CD4-positive, alpha-beta T cell treated with Interleukin-4 for 4 hours (primary cell): ENCODE measurements at regions not wholly inside any gene's neighbourhood (a gene's known extent, or its start where the extent isn't known, plus 50 kb on each side); places are given as distances from the start of the nearest gene placed in this dataset.
"Not testable (repeated sequence)": the region's sequence is repeated elsewhere in the genome, so short reads cannot be mapped to it uniquely, and the experiment has no call there.

Source experiments
- DNase-seq: peaks from one replicate; pipeline ENCODE4 v3.0.0-alpha.2; 2020

GRCh38 chr4:31199644-31200043 lies 479.5 kb downstream of the PCDH7 start:
- no peak for DNase-seq

DNA sequence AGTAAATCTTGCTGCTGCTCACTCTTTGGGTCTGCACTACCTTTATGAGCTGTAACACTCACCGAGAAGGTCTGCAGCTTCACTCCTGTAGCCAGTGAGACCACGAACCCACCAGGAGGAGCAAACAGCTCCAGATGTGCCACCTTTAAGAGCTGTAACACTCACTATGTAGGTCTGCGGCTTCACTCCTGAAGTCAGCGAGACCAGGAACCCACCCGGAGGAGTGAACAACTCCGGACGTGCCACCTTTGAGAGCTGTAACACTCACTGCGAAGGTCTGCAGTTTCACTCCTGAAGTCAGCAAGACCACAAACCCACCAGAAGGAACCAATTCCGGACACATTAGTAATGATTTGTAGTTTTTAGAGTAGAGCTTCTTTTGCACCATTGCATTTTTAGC lies 481.9 kb downstream of the PCDH7 start:
- not testable (repeated sequence) for DNase-seq

DNA sequence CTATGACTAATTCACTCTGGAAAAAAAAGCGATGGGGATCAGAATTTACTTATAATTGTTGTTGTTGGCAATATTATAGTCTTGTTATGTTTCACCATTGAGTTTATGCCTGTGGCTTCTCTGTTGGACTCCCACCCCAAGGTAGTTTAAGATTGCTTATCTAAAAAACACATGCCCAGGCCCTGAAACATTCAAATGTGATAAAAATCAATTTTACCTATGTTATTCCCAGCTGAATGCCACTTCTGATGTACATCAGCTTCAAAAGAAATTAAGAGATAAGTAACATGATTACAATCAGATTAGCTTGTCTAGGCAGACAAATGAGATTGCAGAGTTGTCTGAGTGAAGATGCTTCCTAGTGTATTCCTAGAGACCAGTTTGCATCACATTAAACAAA lies 484.7 kb downstream of the PCDH7 start:
- DNase-seq, result no peak

GRCh38 chr4:31220921-31221320 lies 500.8 kb downstream of the PCDH7 start:
- no peak for DNase-seq

- no peak for DNase-seq
Measured at GRCh38 chr4:31228068-31228467, 507.9 kb downstream of the PCDH7 start.

DNA sequence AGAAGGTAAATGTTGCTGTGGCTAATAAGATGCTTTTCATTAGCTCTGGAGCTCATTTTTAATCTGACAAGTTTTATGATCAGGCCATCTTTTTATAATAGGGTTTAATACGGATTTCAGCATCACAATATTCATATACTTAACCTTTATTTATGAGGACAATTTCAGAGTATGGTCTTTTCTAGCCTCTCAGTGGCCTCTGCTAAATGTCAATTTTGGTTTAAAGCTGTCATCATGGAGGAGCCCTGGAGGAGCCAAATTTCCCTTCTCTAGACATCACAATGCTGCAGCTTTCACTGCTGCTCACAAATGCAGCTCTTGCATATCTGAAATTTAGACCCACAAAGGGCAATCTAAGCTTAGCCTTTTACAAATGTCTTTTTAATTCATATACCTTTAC lies 510.4 kb downstream of the PCDH7 start:
- DNase-seq, result no peak

DNA sequence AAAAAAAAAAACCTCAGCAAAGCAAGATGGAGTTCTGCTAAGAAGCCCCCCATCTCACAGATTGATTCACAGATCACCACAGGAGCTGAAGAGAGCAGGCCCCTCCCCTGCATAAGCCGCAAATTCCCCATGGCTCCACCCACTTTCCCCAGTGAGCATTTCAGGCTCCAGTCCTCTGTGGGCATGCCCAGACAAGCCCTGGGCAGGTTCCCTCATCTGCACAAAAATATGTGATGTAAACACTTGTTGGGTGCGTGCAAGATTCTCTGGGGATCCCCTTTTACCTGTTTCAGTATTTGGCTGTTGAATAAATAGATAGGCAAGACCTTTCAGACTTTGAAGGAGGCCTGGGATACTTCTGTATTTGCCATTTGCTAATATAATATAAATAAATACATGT lies 514.3 kb downstream of the PCDH7 start:
- DNase-seq, result no peak

DNA sequence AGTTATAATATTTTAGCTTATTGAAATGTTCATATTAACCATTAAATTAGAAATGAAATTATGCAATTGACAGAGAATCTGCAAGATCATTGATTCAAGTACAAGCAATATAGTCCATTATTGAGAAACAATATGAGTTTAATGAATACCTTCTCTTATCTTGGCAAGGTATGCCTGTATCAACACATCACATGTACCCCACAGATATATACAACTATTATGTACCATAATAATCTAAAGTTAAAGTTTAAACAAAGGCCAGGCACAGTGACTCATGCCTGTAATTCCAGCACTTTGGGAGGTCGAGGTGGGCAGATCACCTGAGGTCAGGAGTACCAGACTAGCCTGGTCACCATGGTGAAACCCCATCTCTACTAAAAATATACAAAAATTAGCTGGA lies 514.7 kb downstream of the PCDH7 start:
- no peak for DNase-seq

DNA sequence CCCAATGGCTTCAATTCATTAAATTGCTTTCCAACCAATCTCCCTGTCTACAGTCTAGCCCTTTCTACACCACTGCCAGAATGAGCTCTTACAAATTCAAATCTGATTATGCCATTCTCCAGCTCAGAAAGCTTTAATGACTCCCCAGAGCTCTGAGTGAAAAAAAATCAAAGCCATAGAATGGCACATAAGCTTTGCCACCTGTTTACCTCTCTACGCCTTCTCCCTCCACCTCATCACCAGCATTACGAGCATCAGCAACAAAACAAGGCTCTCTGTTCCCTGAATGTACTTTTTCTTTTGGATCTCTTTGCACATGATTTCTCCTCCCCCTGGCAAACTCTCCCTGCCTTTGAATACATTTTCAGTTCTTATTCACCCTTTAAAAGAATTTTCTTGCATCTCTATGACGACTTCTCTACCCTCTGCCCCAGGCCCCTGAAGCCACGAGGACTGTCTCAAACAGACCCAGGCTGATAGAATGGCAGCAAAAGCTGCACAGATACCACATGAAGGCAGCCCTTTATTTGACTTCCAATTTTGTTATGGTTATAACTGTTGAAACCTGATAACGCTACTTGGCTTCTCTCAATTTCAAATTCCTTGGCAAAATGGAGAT lies 516.0 kb downstream of the PCDH7 start:
- DNase-seq, result no peak

GRCh38 chr4:31236639-31237173 lies 516.5 kb downstream of the PCDH7 start:
- no peak for DNase-seq

DNA sequence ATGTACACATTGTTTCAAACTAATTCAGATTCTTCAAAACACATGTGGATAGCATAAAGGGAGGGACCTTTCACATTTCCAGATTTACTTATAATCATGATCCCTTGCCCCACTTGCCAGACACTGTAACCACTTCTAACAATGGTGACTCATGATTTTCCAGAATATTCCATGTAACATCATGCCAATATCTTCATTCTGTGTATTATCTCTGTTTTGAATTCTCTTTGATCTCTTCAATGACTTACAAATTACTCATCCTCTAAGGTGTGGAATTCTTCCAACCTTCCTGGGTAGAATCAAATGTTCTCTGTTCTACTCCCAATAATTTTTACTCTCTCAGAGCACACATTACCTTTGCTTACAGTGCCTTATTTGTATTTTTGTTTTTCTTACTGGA lies 517.1 kb downstream of the PCDH7 start:
- no peak for DNase-seq

DNA sequence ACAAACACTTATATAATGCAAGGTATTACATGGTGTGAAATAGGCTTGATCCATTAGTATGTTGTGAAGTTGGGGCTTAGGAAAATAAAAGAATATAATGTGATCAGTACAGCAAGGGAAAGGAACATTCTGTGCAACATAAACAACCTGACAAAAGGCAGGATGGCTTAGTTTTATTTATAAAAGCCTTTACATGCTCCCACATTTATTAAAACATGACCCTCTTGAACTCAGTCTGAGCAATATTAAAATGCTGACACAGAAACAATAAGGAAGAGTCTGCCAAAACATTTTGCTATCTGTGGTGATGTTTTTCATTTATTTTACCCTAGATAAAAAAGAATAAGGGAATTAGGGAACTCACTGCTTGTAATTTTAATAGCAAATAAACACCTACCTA lies 519.7 kb downstream of the PCDH7 start:
- no peak for DNase-seq

DNA sequence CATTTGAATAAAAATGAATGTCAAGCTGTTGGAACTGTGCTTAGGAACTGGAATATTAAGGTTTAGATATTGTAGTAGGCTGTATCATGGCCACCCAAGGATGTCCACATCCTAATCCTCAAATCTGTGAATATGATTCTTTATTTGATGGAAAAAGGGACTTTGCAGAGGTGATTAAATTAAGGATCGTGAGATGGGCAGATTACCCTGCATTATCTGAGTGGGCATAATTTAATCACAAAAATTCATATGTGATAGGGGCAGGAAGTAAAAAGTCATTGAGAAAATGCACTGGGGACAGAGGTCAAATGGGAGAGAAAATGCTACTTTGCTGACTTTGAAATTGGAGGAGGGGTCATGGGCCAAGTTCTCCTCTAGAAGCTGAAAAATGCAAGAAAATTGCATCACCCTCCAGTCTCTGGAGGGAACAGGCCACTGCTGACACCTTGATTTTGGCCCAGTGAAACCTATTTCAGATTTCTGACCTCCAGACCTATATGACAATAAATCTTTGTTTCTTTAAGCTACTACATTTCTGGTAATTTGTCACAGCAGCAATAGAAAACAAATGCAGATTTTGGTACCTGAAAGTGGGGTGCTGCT lies 521.4 kb downstream of the PCDH7 start:
- no peak for DNase-seq

DNA sequence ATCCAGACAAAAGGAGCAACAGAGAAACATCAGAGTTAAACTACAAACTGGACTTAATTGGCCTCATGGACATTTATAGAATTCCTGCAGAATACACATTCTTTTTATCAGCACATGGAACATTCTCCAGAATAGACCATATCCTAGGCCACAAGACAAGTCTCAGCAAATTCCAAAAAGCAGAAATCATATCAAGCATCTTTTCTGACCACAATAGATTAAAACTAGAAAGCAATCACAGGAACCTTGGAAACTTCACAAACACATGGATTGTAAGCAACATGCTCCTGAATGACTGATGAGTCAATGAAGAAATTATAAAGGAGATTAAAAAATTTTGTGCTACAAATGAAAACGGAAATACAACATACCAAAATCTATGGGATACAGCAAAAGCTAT lies 526.7 kb downstream of the PCDH7 start:
- no peak for DNase-seq

GRCh38 chr4:31259119-31259518 lies 539.0 kb downstream of the PCDH7 start:
- no peak for DNase-seq

- no peak for DNase-seq
Measured at GRCh38 chr4:31261632-31262031, 541.5 kb downstream of the PCDH7 start.

DNA sequence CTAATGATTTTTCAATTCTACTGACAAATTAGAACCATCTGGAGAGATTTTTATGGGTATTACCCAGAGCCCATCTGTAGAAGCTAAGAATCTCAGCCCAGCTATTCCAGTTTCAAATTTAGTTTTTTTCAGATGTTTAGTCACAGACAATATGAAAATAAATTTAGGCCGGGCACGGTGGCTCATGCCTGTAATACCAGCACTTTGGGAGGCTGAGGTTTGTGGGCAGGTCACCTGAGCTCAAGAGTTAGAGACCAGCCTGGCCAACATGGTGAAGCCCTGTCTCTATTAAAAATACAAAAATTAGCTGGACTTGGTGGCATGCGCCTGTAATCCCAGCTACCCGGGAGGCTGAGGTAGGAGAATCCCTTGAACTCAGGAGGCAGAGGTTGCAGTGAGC lies 545.9 kb downstream of the PCDH7 start:
- DNase-seq, result not testable (repeated sequence)

DNA sequence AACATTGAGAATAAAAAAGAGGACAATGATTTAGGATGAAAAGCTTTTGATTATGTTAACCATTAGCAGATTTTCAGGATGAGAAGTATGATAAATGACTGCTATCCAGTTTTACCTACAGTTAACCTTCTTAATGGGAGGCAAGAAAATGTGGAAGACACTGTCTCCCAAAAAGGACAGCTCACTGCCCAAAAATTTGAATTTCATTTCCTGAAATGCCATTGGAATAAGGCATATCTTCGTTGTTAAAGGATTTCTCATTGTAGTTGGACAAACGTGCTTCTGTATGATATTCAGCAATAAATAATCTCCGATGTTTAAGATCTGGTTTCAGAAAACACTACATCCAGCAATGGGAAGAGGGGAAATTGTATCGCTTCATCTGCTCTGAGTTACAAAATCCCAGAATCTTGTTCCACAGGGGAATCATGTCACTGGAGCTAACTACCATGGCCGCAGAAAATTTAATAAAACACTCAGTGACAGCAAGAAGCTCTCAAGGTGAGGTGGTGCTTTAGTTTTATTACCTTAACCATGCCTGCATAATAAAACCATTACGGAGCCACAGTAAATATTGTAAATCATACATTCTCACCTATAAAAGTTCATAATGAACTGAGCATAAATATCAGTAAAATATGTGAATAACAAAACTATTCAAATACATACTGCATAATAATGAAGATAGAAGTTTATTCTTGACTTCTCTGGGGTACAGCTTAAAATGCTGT lies 552.3 kb downstream of the PCDH7 start:
- DNase-seq, result no peak

- no peak for DNase-seq
Measured at GRCh38 chr4:31275906-31276305, 555.7 kb downstream of the PCDH7 start.

- no peak for DNase-seq
Measured at GRCh38 chr4:31283679-31284078, 563.5 kb downstream of the PCDH7 start.

- DNase-seq, result no peak
Measured at GRCh38 chr4:31290836-31291235, 570.7 kb downstream of the PCDH7 start.

DNA sequence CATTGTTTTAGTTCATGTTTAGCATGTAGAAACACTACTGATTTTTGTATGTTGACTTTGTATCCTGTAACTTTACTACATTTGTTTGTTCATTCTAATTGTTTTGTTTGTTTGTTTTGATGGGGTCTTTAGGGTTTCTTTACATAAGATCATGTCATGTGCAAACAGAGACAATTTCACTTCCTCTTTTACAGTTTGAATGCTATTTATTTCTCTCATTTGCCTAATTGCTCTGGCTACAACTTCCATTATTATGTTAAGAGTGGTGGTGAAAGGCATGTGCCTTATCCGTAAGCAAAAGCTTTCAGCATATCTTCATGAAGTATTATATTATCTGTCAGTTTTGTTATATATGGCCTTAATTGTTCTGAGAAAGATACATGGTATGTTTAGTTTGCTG lies 571.1 kb downstream of the PCDH7 start:
- DNase-seq, result no peak

GRCh38 chr4:31294655-31295480 lies 574.7 kb downstream of the PCDH7 start:
- no peak for DNase-seq
